Mesendoderm (in vitro differentiated cells): ENCODE measurements at regions not wholly inside any gene's neighbourhood (a gene's known extent, or its start where the extent isn't known, plus 50 kb on each side); places are given as distances from the start of the nearest gene placed in this dataset.

ENCODE experiments used
- DNase-seq: peaks from one replicate; pipeline ENCODE4 v3.0.0; 2013
- H2AK5ac ChIP-seq: 2 replicates; pipeline ENCODE4 v1.6.1; 2013; ENCODE audit warnings: low read length, inconsistent platforms
- H2BK120ac ChIP-seq: 2 replicates; pipeline ENCODE4 v1.6.1; 2013; ENCODE audit warnings: low read depth, mild to moderate bottlenecking, low read length, moderate library complexity, mixed read lengths
- H2BK15ac ChIP-seq: replicated peaks from 2 replicates; pipeline ENCODE4 v1.6.1; 2013; ENCODE audit warnings: low read depth, mild to moderate bottlenecking, moderate library complexity
- H2BK5ac ChIP-seq: 2 replicates; pipeline ENCODE4 v1.6.1; 2013; ENCODE audit warnings: low read length, inconsistent platforms
- H3K18ac ChIP-seq: 2 replicates; pipeline ENCODE4 v1.6.1; 2013; ENCODE audit warnings: mild to moderate bottlenecking, low read length, mixed read lengths
- H3K23ac ChIP-seq: one replicate; pipeline ENCODE4 v1.6.1; 2013; ENCODE audit warnings: low read length
- H3K27ac ChIP-seq: 2 replicates; pipeline ENCODE4 v1.5.1; 2013; ENCODE audit warnings: low read depth, mild to moderate bottlenecking, inconsistent platforms, low read length, moderate library complexity
- H3K27me3 ChIP-seq: 2 replicates; pipeline ENCODE4 v1.6.1; 2013; ENCODE audit warnings: low read length, control low read depth, mild to moderate bottlenecking, inconsistent platforms; ENCODE audit not compliant: insufficient read depth, poor library complexity
- H3K36me3 ChIP-seq: 2 replicates; pipeline ENCODE4 v1.6.1; 2013; ENCODE audit warnings: low read length, inconsistent platforms; ENCODE audit not compliant: control insufficient read depth, insufficient read depth
- H3K4ac ChIP-seq: one replicate; pipeline ENCODE4 v1.6.1; 2013; ENCODE audit warnings: low read depth, mild to moderate bottlenecking, low read length, moderate library complexity
- H3K4me1 ChIP-seq: 2 replicates; pipeline ENCODE4 v1.6.1; 2013; ENCODE audit warnings: low read depth, low read length, inconsistent platforms; ENCODE audit not compliant: control insufficient read depth
- H3K4me2 ChIP-seq: 2 replicates; pipeline ENCODE4 v1.6.1; 2013; ENCODE audit warnings: low read length
- H3K4me3 ChIP-seq: 2 replicates; pipeline ENCODE4 v1.5.1; 2013; ENCODE audit warnings: mild to moderate bottlenecking, low read length
- H3K56ac ChIP-seq: one replicate; pipeline ENCODE4 v1.6.1; 2013; ENCODE audit warnings: low read length
- H3K79me1 ChIP-seq: 2 replicates; pipeline ENCODE4 v1.6.1; 2013; ENCODE audit warnings: low read length, inconsistent platforms
- H3K79me2 ChIP-seq: 2 replicates; pipeline ENCODE4 v1.6.1; 2013; ENCODE audit warnings: mild to moderate bottlenecking, low read length; ENCODE audit not compliant: control insufficient read depth, insufficient read depth
- H3K9ac ChIP-seq: 2 replicates; pipeline ENCODE4 v1.6.1; 2013; ENCODE audit warnings: low read length, inconsistent platforms
- H4K5ac ChIP-seq: one replicate; pipeline ENCODE4 v1.6.1; 2013; ENCODE audit warnings: low read length
- H4K8ac ChIP-seq: one replicate; pipeline ENCODE4 v1.6.1; 2013; ENCODE audit warnings: low read depth, mild to moderate bottlenecking, control low read depth, low read length, moderate library complexity
- WGBS: extraction: QIAGEN DNeasy Blood & Tissue Kit; methylation state at CpG from one replicate; pipeline ENCODE4 v1.1.7; 2013; ENCODE audit warnings: low lambda C conversion rate, missing lambda C conversion rate; ENCODE audit not compliant: insufficient coverage; ENCODE audit errors: extremely low coverage; 5-methylcytosine and 5-hydroxymethylcytosine counted together

GRCh38 chr15:100766243-100767000, 113.2 kb upstream of the ALDH1A3 start:
- H3K9ac ChIP-seq: no peak overlapping the region
- no peak overlapping the region for H3K4me2 ChIP-seq
- no peak overlapping the region for H2BK15ac ChIP-seq
- H2BK120ac ChIP-seq: no peak overlapping the region
- H3K4me3 ChIP-seq: no peak overlapping the region
- no peak overlapping the region for H3K23ac ChIP-seq
- peak overlapping the region; percentile 56 for H3K56ac ChIP-seq
- no peak overlapping the region for H3K4ac ChIP-seq
- WGBS: no CpG with 5 or more reads among the region's 13 CpGs
- H4K8ac ChIP-seq: no peak overlapping the region
- no peaks in the 10 kb centered on the region for H3K36me3 ChIP-seq
- DNase-seq: peak; percentile 35
- no peak overlapping the region for H3K18ac ChIP-seq
- no peak overlapping the region for H2BK5ac ChIP-seq
- no peak overlapping the region for H2AK5ac ChIP-seq
- H4K5ac ChIP-seq: no peak overlapping the region
- H3K79me2 ChIP-seq: no peaks in the 10 kb centered on the region
- no peak overlapping the region for H3K27ac ChIP-seq
- H3K79me1 ChIP-seq: no peaks in the 10 kb centered on the region
- H3K27me3 ChIP-seq: no peaks in the 10 kb centered on the region
- H3K4me1 ChIP-seq: peaks cover 2% of the 10 kb centered on the region

DNA sequence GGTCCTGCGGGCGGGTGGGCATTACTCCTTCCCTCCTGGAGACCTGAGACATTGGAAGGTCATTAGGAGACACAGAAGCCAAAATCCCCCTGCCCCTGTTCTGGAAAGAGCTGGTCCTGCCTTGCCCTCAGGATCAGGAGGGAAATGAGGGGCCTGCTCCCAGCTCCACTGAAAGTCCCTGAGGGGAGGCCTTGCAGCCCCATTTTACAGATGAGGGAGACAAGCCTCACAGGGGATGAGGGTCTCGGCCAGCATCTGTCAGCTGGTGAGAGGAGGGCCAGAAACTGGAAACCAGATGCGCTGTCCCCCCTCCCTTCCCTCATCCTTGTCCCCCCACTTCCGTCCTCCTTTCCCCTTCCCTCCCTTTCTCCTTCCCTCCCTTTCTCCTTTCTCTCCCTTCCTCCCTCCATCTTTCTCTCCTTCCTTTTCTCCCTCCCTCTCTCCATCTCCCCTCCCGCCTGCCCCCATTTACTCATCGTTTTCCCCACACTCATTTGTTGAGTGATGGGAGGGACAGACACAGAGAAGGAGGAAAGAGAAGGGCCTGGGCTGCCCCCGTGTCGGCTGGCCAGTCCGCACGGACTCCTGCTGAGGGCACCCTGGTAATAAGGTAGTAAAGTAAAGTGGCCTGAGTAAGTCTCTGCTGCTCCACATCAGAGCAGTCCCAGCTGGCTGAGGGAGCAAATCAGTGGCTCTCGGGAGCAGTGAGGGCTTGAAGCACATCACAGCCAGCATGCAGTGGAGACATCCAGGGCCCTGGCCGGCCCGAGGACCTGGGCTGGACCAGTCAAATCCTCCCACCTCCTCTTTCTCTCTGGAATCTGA, 112.4 kb upstream of the ALDH1A3 start:
- no peak overlapping the region for H3K23ac ChIP-seq

GRCh38 chr15:100768501-100768931, 111.1 kb upstream of the ALDH1A3 start:
- no CpG with 5 or more reads among the region's 9 CpGs for WGBS
- H3K79me2 ChIP-seq: no peaks in the 10 kb centered on the region

More for the DNA sequence above, 112.4 kb upstream of the ALDH1A3 start:
- Histone ChIP-seq H3K4me2 (no peak overlapping the region), H3K4ac (no peak overlapping the region), H3K27me3 (no peaks in the 10 kb centered on the region), H3K56ac (peak overlapping the region; percentile 56), H2AK5ac (no peak overlapping the region), H2BK15ac (no peak overlapping the region), H3K4me3 (no peak overlapping the region), H3K9ac (no peak overlapping the region), H2BK120ac (no peak overlapping the region), H3K79me1 (no peaks in the 10 kb centered on the region), H4K8ac (no peak overlapping the region), H3K79me2 (no peaks in the 10 kb centered on the region), H2BK5ac (no peak overlapping the region), H3K27ac (no peak overlapping the region), H3K18ac (no peak overlapping the region), H3K36me3 (no peaks in the 10 kb centered on the region), H3K4me1 (peaks cover 2% of the 10 kb centered on the region), H4K5ac (no peak overlapping the region)
- 100% methylated on average over 1 of the region's 14 CpGs for WGBS
- DNase-seq: no peak

GRCh38 chr15:100769043-100769974, 110.3 kb upstream of the ALDH1A3 start:
- H3K23ac ChIP-seq: no peak overlapping the region
- H3K79me1 ChIP-seq: no peaks in the 10 kb centered on the region
- no peak overlapping the region for H3K9ac ChIP-seq
- H3K56ac ChIP-seq: no peak overlapping the region
- no CpG with 5 or more reads among the region's 15 CpGs for WGBS
- H3K27ac ChIP-seq: no peak overlapping the region
- H3K4me3 ChIP-seq: no peak overlapping the region
- no peaks in the 10 kb centered on the region for H3K4me1 ChIP-seq
- no peak overlapping the region for H2BK5ac ChIP-seq
- no peak for DNase-seq
- H3K27me3 ChIP-seq: no peaks in the 10 kb centered on the region
- H2BK120ac ChIP-seq: no peak overlapping the region
- H2AK5ac ChIP-seq: no peak overlapping the region
- no peak overlapping the region for H4K5ac ChIP-seq
- H3K18ac ChIP-seq: no peak overlapping the region
- no peak overlapping the region for H3K4me2 ChIP-seq
- no peak overlapping the region for H4K8ac ChIP-seq
- no peak overlapping the region for H2BK15ac ChIP-seq
- H3K4ac ChIP-seq: no peak overlapping the region
- H3K79me2 ChIP-seq: no peaks in the 10 kb centered on the region
- H3K36me3 ChIP-seq: no peaks in the 10 kb centered on the region

More at GRCh38 chr15:100768501-100768931, 111.1 kb upstream of the ALDH1A3 start:
- Histone ChIP-seq H3K79me1 (no peaks in the 10 kb centered on the region), H3K56ac (no peak overlapping the region), H2AK5ac (no peak overlapping the region), H3K36me3 (no peaks in the 10 kb centered on the region), H2BK5ac (no peak overlapping the region), H3K4me1 (no peaks in the 10 kb centered on the region), H4K8ac (no peak overlapping the region), H2BK120ac (no peak overlapping the region), H4K5ac (no peak overlapping the region), H3K27me3 (no peaks in the 10 kb centered on the region), H3K4ac (no peak overlapping the region), H3K4me3 (no peak overlapping the region), H3K27ac (no peak overlapping the region), H3K9ac (no peak overlapping the region), H3K23ac (no peak overlapping the region), H2BK15ac (no peak overlapping the region), H3K4me2 (no peak overlapping the region), H3K18ac (no peak overlapping the region)
- no peak for DNase-seq

- Histone ChIP-seq H4K5ac (no peak overlapping the region), H3K27ac (no peak overlapping the region)
These were observed 109.7 kb upstream of the ALDH1A3 start for GRCh38 chr15:100769975-100770340.

More at GRCh38 chr15:100769975-100770340, 109.7 kb upstream of the ALDH1A3 start:
- H3K4me1 ChIP-seq: no peaks in the 10 kb centered on the region
- H3K27me3 ChIP-seq: no peaks in the 10 kb centered on the region
- no peak overlapping the region for H3K4me2 ChIP-seq
- no peak overlapping the region for H3K23ac ChIP-seq
- H2AK5ac ChIP-seq: no peak overlapping the region
- no peak overlapping the region for H3K4me3 ChIP-seq
- H3K79me1 ChIP-seq: no peaks in the 10 kb centered on the region
- H3K4ac ChIP-seq: no peak overlapping the region
- no peak overlapping the region for H2BK120ac ChIP-seq
- no peak overlapping the region for H2BK15ac ChIP-seq
- H2BK5ac ChIP-seq: no peak overlapping the region
- H3K56ac ChIP-seq: no peak overlapping the region
- DNase-seq: no peak
- H3K79me2 ChIP-seq: no peaks in the 10 kb centered on the region
- no peak overlapping the region for H3K9ac ChIP-seq
- H4K8ac ChIP-seq: no peak overlapping the region
- H3K36me3 ChIP-seq: no peaks in the 10 kb centered on the region
- WGBS: no CpG with 5 or more reads among the region's 4 CpGs
- H3K18ac ChIP-seq: no peak overlapping the region
